ENCODE measurements at regions not wholly inside any gene's neighbourhood (a gene's known extent, or its start where the extent isn't known, plus 50 kb on each side); places are given as distances from the start of the nearest gene placed in this dataset.
A peak's percentile ranks its signal among the peaks of the same experiment; 100 is the strongest.

DNA sequence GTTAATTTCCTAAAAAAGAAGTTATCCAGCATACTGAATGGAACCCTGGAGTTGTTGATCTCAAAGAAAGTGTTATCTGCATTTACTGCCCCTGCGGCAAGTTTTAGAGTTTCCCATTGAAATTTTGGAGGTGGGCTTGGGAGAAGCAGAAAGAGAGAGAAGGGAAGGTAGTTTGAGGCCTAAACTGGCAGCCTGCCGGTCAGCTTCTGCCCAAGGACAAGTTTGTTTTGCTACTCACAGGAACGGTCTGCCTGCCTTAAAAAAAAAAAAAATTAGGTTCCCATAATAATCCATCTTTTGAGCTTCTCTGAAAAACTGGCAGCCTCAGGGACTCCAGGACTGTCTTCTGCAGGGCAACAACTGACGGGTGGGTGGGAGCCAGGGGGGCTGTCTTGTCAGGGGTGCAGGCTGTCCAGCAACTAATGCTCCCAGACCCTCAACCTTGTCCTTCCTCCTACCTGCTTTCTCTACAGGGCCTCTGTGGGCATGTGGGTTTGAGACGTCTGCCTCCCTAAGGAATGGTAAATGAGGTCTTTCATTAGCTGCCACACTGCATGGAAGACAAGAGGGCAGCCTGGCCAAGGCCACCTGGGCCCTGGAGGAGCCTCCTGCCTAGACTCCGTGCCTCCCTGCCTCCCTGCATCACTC lies 176.1 kb upstream of the KCNG1 start:
- TF ChIP-seq EZH2 (IDR thresholded peaks at IDR 0.05; ENCODE audit: low read length, missing control alignments) = no peak
- TF ChIP-seq, protein P1, sequence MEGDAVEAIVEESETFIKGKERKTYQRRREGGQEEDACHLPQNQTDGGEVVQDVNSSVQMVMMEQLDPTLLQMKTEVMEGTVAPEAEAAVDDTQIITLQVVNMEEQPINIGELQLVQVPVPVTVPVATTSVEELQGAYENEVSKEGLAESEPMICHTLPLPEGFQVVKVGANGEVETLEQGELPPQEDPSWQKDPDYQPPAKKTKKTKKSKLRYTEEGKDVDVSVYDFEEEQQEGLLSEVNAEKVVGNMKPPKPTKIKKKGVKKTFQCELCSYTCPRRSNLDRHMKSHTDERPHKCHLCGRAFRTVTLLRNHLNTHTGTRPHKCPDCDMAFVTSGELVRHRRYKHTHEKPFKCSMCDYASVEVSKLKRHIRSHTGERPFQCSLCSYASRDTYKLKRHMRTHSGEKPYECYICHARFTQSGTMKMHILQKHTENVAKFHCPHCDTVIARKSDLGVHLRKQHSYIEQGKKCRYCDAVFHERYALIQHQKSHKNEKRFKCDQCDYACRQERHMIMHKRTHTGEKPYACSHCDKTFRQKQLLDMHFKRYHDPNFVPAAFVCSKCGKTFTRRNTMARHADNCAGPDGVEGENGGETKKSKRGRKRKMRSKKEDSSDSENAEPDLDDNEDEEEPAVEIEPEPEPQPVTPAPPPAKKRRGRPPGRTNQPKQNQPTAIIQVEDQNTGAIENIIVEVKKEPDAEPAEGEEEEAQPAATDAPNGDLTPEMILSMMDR (conservative IDR thresholded peaks at IDR 0.05 in 1 of 2, IDR thresholded peaks at IDR 0.05 in 1 of 2; ENCODE audit: low read depth in 1 of 2, low read length in 2 of 2) = no peak
- Histone ChIP-seq H3K79me2 (ENCODE audit: control insufficient read depth, insufficient read depth, low read length) (no peaks in the 10 kb centered on the region), H3K36me3 (ENCODE audit: control insufficient read depth, insufficient read depth, low read length) (no peaks in the 10 kb centered on the region), H3K27me3 (ENCODE audit: control insufficient read depth, insufficient read depth, low read length) (no peaks in the 10 kb centered on the region), H3K4me1 (ENCODE audit: control insufficient read depth, extremely low read depth, insufficient read depth, low read length) (no peaks in the 10 kb centered on the region), H3K9ac (ENCODE audit: insufficient read depth, low read length) (no peak overlapping the region), H3K4me3 (replicated peaks in 1 of 4; ENCODE audit: control extremely low read depth in 1 of 4, insufficient read depth in 1 of 4, low read depth in 3 of 4, low read length in 4 of 4) (no peak overlapping the region), H2AFZ (ENCODE audit: low read length) (no peak overlapping the region), H4K20me1 (ENCODE audit: control insufficient read depth, extremely low read depth, insufficient read depth, low read length) (no peaks in the 10 kb centered on the region), H3K4me2 (ENCODE audit: extremely low read depth, insufficient read depth, low read length) (no peak overlapping the region), H3K9me3 (ENCODE audit: control insufficient read depth, insufficient read depth, low read depth, low read length) (no peaks in the 10 kb centered on the region), H3K27ac (ENCODE audit: insufficient read depth, low read length) (no peak overlapping the region)
- no peak for DNase-seq (ENCODE audit: low read depth in 2 of 2)

- no peaks in the 10 kb centered on the region for H3K27me3 ChIP-seq (ENCODE audit: control insufficient read depth, insufficient read depth, low read length)
- H3K9ac ChIP-seq (ENCODE audit: insufficient read depth, low read length) = no peak overlapping the region
- no peak overlapping the region for H3K4me3 ChIP-seq (replicated peaks in 1 of 4; ENCODE audit: control extremely low read depth in 1 of 4, insufficient read depth in 1 of 4, low read depth in 3 of 4, low read length in 4 of 4)
- no peaks in the 10 kb centered on the region for H3K9me3 ChIP-seq (ENCODE audit: control insufficient read depth, insufficient read depth, low read depth, low read length)
- H3K4me2 ChIP-seq (ENCODE audit: extremely low read depth, insufficient read depth, low read length) = no peak overlapping the region
- H3K36me3 ChIP-seq (ENCODE audit: control insufficient read depth, insufficient read depth, low read length) = no peaks in the 10 kb centered on the region
- DNase-seq (ENCODE audit: low read depth in 2 of 2) = no peak
- no peak overlapping the region for H2AFZ ChIP-seq (ENCODE audit: low read length)
- H3K79me2 ChIP-seq (ENCODE audit: control insufficient read depth, insufficient read depth, low read length) = no peaks in the 10 kb centered on the region
- TF ChIP-seq EZH2 (IDR thresholded peaks at IDR 0.05; ENCODE audit: low read length, missing control alignments) = no peak
- TF ChIP-seq, protein P1 (conservative IDR thresholded peaks at IDR 0.05 in 1 of 2, IDR thresholded peaks at IDR 0.05 in 1 of 2; ENCODE audit: low read depth in 1 of 2, low read length in 2 of 2) = no peak
- no peak overlapping the region for H3K27ac ChIP-seq (ENCODE audit: insufficient read depth, low read length)
- no peaks in the 10 kb centered on the region for H4K20me1 ChIP-seq (ENCODE audit: control insufficient read depth, extremely low read depth, insufficient read depth, low read length)
- no peaks in the 10 kb centered on the region for H3K4me1 ChIP-seq (ENCODE audit: control insufficient read depth, extremely low read depth, insufficient read depth, low read length)
Observed at GRCh38 chr20:51198238-51198637, 175.3 kb upstream of the KCNG1 start.

GRCh38 chr20:51196991-51197651 lies 174.2 kb upstream of the KCNG1 start:
- H3K4me1 ChIP-seq (ENCODE audit: control insufficient read depth, extremely low read depth, insufficient read depth, low read length) = no peaks in the 10 kb centered on the region
- no peak overlapping the region for H3K4me3 ChIP-seq (replicated peaks in 1 of 4; ENCODE audit: control extremely low read depth in 1 of 4, insufficient read depth in 1 of 4, low read depth in 3 of 4, low read length in 4 of 4)
- no peaks in the 10 kb centered on the region for H3K36me3 ChIP-seq (ENCODE audit: control insufficient read depth, insufficient read depth, low read length)
- H3K4me2 ChIP-seq (ENCODE audit: extremely low read depth, insufficient read depth, low read length) = no peak overlapping the region
- H3K9ac ChIP-seq (ENCODE audit: insufficient read depth, low read length) = no peak overlapping the region
- no peaks in the 10 kb centered on the region for H3K79me2 ChIP-seq (ENCODE audit: control insufficient read depth, insufficient read depth, low read length)
- peak in 1 of 2 donors; percentile 73 for DNase-seq (ENCODE audit: low read depth in 2 of 2)
- TF ChIP-seq EZH2 (IDR thresholded peaks at IDR 0.05; ENCODE audit: low read length, missing control alignments) = no peak
- TF ChIP-seq, protein P1 (conservative IDR thresholded peaks at IDR 0.05 in 1 of 2, IDR thresholded peaks at IDR 0.05 in 1 of 2; ENCODE audit: low read depth in 1 of 2, low read length in 2 of 2) = no peak
- H3K27me3 ChIP-seq (ENCODE audit: control insufficient read depth, insufficient read depth, low read length) = no peaks in the 10 kb centered on the region
- H3K27ac ChIP-seq (ENCODE audit: insufficient read depth, low read length) = no peak overlapping the region
- H3K9me3 ChIP-seq (ENCODE audit: control insufficient read depth, insufficient read depth, low read depth, low read length) = no peaks in the 10 kb centered on the region
- H2AFZ ChIP-seq (ENCODE audit: low read length) = no peak overlapping the region
- no peaks in the 10 kb centered on the region for H4K20me1 ChIP-seq (ENCODE audit: control insufficient read depth, extremely low read depth, insufficient read depth, low read length)

Data from fibroblast of lung (primary cell).